Right atrium auricular region (tissue), 2 donors: ENCODE measurements at regions not wholly inside any gene's neighbourhood (a gene's known extent, or its start where the extent isn't known, plus 50 kb on each side); places are given as distances from the start of the nearest gene placed in this dataset.

Experiments
- DNase-seq: peaks from one replicate; pipeline ENCODE4 v3.0.0-alpha.2; 2019; ENCODE audit warnings: low spot score
- H3K27ac ChIP-seq, 2 donors: fragments of 200-600 bp; sonication (generic); 1 replicate in 1 of 2; 2 replicates in 1 of 2; pipeline ENCODE4 v1.5.1; 2016 to 2019
- H3K27me3 ChIP-seq, 2 donors: fragments of 200-600 bp; sonication (generic); one replicate each; pipeline versions ENCODE4 v1.5.1 to v1.6.0; 2017 to 2019
- H3K36me3 ChIP-seq: fragments of 200-600 bp; sonication (generic); one replicate; pipeline ENCODE4 v1.5.1; 2016
- H3K4me1 ChIP-seq, 2 donors: fragments of 200-600 bp; sonication (generic); one replicate each; pipeline versions ENCODE4 v1.5.1 to v1.6.0; 2017 to 2019
- H3K4me3 ChIP-seq, 2 donors: fragments of 200-600 bp; sonication (generic); 1 replicate in 1 of 2; 2 replicates in 1 of 2; pipeline ENCODE4 v1.5.1; 2017 to 2019; ENCODE audit warnings: mild to moderate bottlenecking in 1 of 2, moderate library complexity in 1 of 2
- H3K9me3 ChIP-seq, 2 donors: fragments of 200-600 bp; sonication (generic); one replicate each; pipeline ENCODE4 v1.5.1; 2019
- CTCF ChIP-seq, 2 donors: fragments of 200-600 bp; sonication (generic); IDR thresholded peaks; one replicate each; pipeline ENCODE4 v1.5.1; 2019; ENCODE audit warnings: antibody characterized with exemption in 2 of 2

DNA sequence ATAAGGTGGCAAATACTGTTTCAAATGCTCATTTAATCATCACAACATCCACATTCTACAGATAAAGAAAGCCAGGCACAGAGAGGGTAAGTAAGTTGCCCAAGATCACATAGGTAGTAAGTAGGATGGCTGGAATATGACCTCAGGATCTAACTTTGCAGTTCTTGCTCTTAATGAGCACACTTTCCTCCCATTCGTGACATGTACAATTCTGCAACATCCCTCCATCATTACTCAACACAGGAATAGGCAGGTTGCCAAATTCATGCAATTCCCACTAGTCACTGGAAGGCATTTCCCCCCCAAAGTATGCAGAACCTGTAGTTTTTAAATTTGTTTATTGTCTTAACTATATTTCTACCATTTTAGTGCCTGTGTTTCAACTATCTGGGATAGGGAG, 109.2 kb downstream of the OLFM4 start:
- no peak for DNase-seq
- Histone ChIP-seq H3K27me3 (no peaks in the 10 kb centered on the region), H3K4me3 (no peak overlapping the region), H3K9me3 (no peaks in the 10 kb centered on the region), H3K4me1 (no peaks in the 10 kb centered on the region), H3K36me3 (no peaks in the 10 kb centered on the region), H3K27ac (no peak overlapping the region)
- TF ChIP-seq CTCF (IDR thresholded peaks at IDR 0.05): no peak

GRCh38 chr13:53138376-53139036, 109.9 kb downstream of the OLFM4 start:
- Histone ChIP-seq H3K27me3 (no peaks in the 10 kb centered on the region), H3K9me3 (no peaks in the 10 kb centered on the region), H3K27ac (no peak overlapping the region), H3K4me3 (no peak overlapping the region), H3K4me1 (no peaks in the 10 kb centered on the region), H3K36me3 (no peaks in the 10 kb centered on the region)
- TF ChIP-seq CTCF (IDR thresholded peaks at IDR 0.05): no peak
- no peak for DNase-seq

GRCh38 chr13:53141336-53141735, 112.7 kb downstream of the OLFM4 start:
- Histone ChIP-seq H3K4me3 (no peak overlapping the region), H3K27ac (no peak overlapping the region), H3K36me3 (no peaks in the 10 kb centered on the region), H3K4me1 (no peaks in the 10 kb centered on the region), H3K9me3 (no peaks in the 10 kb centered on the region), H3K27me3 (no peaks in the 10 kb centered on the region)
- no peak for DNase-seq
- no peak for TF ChIP-seq CTCF (IDR thresholded peaks at IDR 0.05)

- H3K36me3 ChIP-seq: no peaks in the 10 kb centered on the region
- H3K27ac ChIP-seq: no peak overlapping the region
- no peak for TF ChIP-seq CTCF (IDR thresholded peaks at IDR 0.05)
- H3K4me1 ChIP-seq: no peaks in the 10 kb centered on the region
- H3K27me3 ChIP-seq: no peaks in the 10 kb centered on the region
- no peaks in the 10 kb centered on the region for H3K9me3 ChIP-seq
- no peak for DNase-seq
- H3K4me3 ChIP-seq: no peak overlapping the region
These were observed 113.7 kb downstream of the OLFM4 start for GRCh38 chr13:53142306-53142705.

GRCh38 chr13:53143757-53144339, 115.2 kb downstream of the OLFM4 start:
- Histone ChIP-seq H3K4me3 (no peak overlapping the region), H3K4me1 (no peaks in the 10 kb centered on the region), H3K9me3 (no peaks in the 10 kb centered on the region), H3K27ac (no peak overlapping the region), H3K36me3 (no peaks in the 10 kb centered on the region), H3K27me3 (no peaks in the 10 kb centered on the region)
- no peak for TF ChIP-seq CTCF (IDR thresholded peaks at IDR 0.05)
- no peak for DNase-seq

GRCh38 chr13:53144826-53145225, 116.2 kb downstream of the OLFM4 start:
- Histone ChIP-seq H3K4me3 (no peak overlapping the region), H3K36me3 (no peaks in the 10 kb centered on the region), H3K27me3 (no peaks in the 10 kb centered on the region), H3K9me3 (no peaks in the 10 kb centered on the region), H3K27ac (no peak overlapping the region), H3K4me1 (no peaks in the 10 kb centered on the region)
- no peak for TF ChIP-seq CTCF (IDR thresholded peaks at IDR 0.05)
- DNase-seq: no peak
